ENCODE measurements at regions not wholly inside any gene's neighbourhood (a gene's known extent, or its start where the extent isn't known, plus 50 kb on each side); places are given as distances from the start of the nearest gene placed in this dataset.

DNA sequence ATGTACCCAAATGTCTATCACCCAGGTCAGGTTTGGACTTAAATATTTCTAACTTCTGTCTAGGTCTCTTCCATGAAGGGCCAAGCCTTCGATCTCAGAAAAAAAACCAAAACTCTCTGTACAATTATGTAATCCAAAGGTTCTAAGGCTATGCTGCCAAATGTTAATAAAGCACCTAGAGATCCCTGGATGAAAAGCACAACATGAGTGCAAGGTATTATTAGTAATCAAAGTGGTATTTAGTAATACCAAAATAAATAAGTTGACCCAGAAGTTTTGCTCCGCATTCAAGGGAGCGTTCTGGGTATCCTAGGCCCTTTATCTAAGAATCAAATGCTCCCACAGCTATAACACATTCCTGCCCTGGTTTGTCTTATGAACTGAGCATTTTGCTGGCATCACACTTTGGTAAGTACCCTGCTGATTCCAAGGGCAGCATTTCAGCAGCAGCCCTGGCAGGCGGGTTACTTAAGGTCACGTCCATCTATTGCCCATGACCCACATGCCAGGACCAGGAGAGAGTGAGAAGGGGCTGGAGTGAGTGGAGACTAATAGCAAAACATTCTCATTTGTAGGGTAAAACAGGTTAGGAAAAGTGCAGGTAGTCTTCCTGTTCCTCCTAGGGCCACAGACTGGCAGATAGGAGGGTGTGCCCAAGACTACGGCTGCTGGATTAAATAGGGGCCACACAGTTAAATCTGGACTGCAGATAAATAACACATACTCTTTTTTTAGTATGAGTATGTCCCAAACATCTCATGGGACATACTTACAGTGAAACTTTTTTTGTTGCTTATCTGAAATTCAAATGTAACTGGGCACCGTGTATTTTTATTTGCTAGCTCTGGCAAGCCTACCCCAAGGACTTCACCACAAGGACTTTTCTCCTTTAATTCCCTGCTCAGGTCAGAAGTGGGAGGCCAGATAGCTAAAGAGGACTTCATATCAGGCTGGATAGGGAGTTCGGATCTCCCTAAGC lies 76.0 kb upstream of the SNRK start:
- intact Hi-C loops (cut with DNase I): no loop called here
- Histone ChIP-seq H3K4me3 (no peak overlapping the region), H3K27me3 (no peaks in the 10 kb centered on the region), H3K9me3 (no peaks in the 10 kb centered on the region), H3K4me1 (no peaks in the 10 kb centered on the region), H3K36me3 (no peaks in the 10 kb centered on the region), H3K27ac (no peak overlapping the region)
- no peak for ATAC-seq
- TF ChIP-seq, protein P1, sequence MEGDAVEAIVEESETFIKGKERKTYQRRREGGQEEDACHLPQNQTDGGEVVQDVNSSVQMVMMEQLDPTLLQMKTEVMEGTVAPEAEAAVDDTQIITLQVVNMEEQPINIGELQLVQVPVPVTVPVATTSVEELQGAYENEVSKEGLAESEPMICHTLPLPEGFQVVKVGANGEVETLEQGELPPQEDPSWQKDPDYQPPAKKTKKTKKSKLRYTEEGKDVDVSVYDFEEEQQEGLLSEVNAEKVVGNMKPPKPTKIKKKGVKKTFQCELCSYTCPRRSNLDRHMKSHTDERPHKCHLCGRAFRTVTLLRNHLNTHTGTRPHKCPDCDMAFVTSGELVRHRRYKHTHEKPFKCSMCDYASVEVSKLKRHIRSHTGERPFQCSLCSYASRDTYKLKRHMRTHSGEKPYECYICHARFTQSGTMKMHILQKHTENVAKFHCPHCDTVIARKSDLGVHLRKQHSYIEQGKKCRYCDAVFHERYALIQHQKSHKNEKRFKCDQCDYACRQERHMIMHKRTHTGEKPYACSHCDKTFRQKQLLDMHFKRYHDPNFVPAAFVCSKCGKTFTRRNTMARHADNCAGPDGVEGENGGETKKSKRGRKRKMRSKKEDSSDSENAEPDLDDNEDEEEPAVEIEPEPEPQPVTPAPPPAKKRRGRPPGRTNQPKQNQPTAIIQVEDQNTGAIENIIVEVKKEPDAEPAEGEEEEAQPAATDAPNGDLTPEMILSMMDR (IDR thresholded peaks at IDR 0.05): no peak
- DNase-seq: no peak

DNA sequence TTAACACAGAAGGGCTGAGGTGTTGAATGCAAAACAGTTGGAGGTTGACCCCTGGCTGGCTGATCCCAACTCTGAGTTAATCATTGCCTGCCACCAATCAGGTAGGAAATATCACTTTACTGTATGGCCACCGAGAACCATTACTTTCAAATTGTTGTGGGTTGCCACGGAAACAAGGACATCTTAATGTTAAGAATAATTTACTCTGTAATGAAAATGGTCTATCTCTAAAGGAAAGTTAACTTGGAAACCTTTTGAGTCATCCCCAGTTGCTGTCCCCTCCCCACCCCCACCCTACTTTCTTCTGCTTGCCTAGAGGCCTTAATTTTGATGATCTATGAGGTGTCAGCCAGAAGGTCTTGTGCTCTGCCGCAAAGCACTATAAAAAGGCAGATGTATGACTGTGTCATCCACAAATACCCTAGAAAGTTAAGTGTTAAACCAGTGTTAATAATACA lies 78.7 kb upstream of the SNRK start:
- no peaks in the 10 kb centered on the region for H3K27me3 ChIP-seq
- no peaks in the 10 kb centered on the region for H3K4me1 ChIP-seq
- ATAC-seq: no peak
- no peaks in the 10 kb centered on the region for H3K9me3 ChIP-seq
- H3K4me3 ChIP-seq: no peak overlapping the region
- no peak for DNase-seq
- H3K36me3 ChIP-seq: no peaks in the 10 kb centered on the region
- intact Hi-C loops (cut with DNase I): no loop called here
- TF ChIP-seq, protein P1 (IDR thresholded peaks at IDR 0.05): no peak
- H3K27ac ChIP-seq: no peak overlapping the region

DNA sequence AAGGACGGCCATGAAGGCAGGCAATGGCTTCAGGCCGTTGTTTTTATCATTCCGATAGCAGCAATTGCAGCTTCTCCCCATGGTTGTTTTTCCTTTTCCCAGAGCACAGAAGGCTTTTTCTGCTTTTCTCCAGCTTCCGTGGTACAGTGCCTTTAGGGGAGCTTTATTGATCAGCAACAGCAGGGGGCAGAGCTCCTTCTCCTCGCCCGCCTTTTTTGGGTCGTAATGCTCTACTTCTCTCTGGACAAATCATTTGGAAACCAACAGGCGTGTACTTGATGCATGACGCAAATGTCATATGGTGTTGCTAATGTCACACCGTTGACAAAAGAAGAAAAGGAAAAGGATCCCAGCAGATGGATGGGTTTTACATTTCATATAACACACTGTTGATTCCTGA lies 79.7 kb upstream of the SNRK start:
- H3K27ac ChIP-seq: no peak overlapping the region
- DNase-seq: no peak
- H3K36me3 ChIP-seq: no peaks in the 10 kb centered on the region
- H3K9me3 ChIP-seq: no peaks in the 10 kb centered on the region
- TF ChIP-seq, protein P1 (IDR thresholded peaks at IDR 0.05): no peak
- no peaks in the 10 kb centered on the region for H3K27me3 ChIP-seq
- intact Hi-C loops (cut with DNase I): no loop called here
- no peak for ATAC-seq
- no peaks in the 10 kb centered on the region for H3K4me1 ChIP-seq
- no peak overlapping the region for H3K4me3 ChIP-seq

DNA sequence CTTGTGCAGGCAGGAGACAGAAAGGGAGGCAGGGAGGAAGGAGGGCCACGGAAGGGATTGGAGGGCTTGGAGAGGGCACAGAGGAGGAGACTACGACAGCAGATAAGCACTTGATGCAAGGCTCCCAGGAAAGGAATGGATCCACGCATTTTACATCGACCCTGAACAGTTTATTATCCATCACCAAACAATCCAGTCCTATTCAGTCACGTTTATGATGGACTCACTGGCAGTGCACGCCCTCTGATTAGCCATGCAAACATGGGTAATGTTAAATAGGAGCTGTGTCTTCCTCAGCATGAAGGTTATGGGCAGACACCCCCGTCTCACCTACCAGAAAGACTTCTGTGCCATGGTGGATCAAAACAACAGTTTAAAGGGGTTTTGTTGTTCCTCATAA lies 80.2 kb upstream of the SNRK start:
- no peak overlapping the region for H3K4me3 ChIP-seq
- intact Hi-C loops (cut with DNase I): no loop called here
- H3K4me1 ChIP-seq: no peaks in the 10 kb centered on the region
- TF ChIP-seq, protein P1 (IDR thresholded peaks at IDR 0.05): no peak
- H3K36me3 ChIP-seq: no peaks in the 10 kb centered on the region
- no peaks in the 10 kb centered on the region for H3K9me3 ChIP-seq
- no peak for DNase-seq
- ATAC-seq: no peak
- H3K27me3 ChIP-seq: no peaks in the 10 kb centered on the region
- H3K27ac ChIP-seq: no peak overlapping the region

DNA sequence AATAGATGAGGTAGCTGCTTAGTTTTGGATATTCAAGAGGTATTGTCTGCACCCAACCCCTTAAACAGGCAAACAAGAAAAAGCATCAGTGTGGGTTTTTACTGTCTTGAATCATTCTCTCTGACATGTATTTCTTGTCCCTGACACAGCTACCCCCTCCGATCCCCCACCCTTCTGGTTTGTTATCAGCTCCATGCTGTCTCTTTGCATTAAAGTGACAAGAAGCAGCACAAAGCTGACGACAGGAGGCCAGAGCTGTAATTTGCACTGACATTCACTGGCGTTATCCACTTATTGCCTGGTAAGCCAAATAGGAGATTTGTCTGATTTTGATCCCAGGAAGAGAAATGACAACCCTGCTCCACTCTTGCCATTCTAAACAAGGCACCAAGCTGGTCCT lies 83.3 kb upstream of the SNRK start:
- no peak for DNase-seq
- Histone ChIP-seq H3K36me3 (no peaks in the 10 kb centered on the region), H3K4me1 (no peaks in the 10 kb centered on the region), H3K27me3 (no peaks in the 10 kb centered on the region), H3K9me3 (peaks cover 0 to 4% of the 10 kb centered on the region in 2 donors), H3K27ac (no peak overlapping the region), H3K4me3 (no peak overlapping the region)
- TF ChIP-seq, protein P1 (IDR thresholded peaks at IDR 0.05): no peak
- no peak for ATAC-seq
- intact Hi-C loops (cut with DNase I): no loop called here
